Stimulated activated CD8-positive, alpha-beta memory T cell treated with anti-CD3 and anti-CD28 coated beads, Interleukin-15, amount 100 ng/mL, for 1 hour (primary cell): ENCODE measurements at regions not wholly inside any gene's neighbourhood (a gene's known extent, or its start where the extent isn't known, plus 50 kb on each side); places are given as distances from the start of the nearest gene placed in this dataset.
A peak's percentile ranks its signal among the peaks of the same experiment; 100 is the strongest.

Experiments
- DNase-seq: peaks from one replicate; pipeline ENCODE4 v3.0.0-alpha.2; 2020; ENCODE audit warnings: low read depth

GRCh38 chr13:99436686-99437416 is 64.4 kb upstream of the TM9SF2 start:
- peak; percentile 94 for DNase-seq

GRCh38 chr13:99439048-99439447 is 62.2 kb upstream of the TM9SF2 start:
- DNase-seq = no peak

- DNase-seq = no peak
These were observed 61.2 kb upstream of the TM9SF2 start for GRCh38 chr13:99439850-99440604.

GRCh38 chr13:99442273-99442895 is 58.9 kb upstream of the TM9SF2 start:
- DNase-seq = no peak

GRCh38 chr13:99446242-99446641 is 55.0 kb upstream of the TM9SF2 start:
- DNase-seq = no peak

- no peak for DNase-seq
These were observed 52.7 kb upstream of the TM9SF2 start for GRCh38 chr13:99448546-99448945.

GRCh38 chr13:99450416-99450815 is 50.9 kb upstream of the TM9SF2 start:
- DNase-seq = no peak
